Transverse colon (tissue), 4 donors: ENCODE measurements at regions not wholly inside any gene's neighbourhood (a gene's known extent, or its start where the extent isn't known, plus 50 kb on each side); places are given as distances from the start of the nearest gene placed in this dataset.
A peak's percentile ranks its signal among the peaks of the same experiment; 100 is the strongest.

Experiments
- DNase-seq: peaks from one replicate; pipeline ENCODE4 v3.0.0-alpha.2; 2019
- H3K27ac ChIP-seq, 4 donors: fragments of 200-600 bp; sonication (generic); 2 replicates each; pipeline ENCODE4 v1.5.1; 2016 to 2018; ENCODE audit warnings: inconsistent platforms in 4 of 4
- H3K27me3 ChIP-seq: fragments of 200-600 bp; sonication (generic); 2 replicates; pipeline ENCODE4 v1.5.1; 2017; ENCODE audit warnings: inconsistent platforms
- H3K36me3 ChIP-seq, 4 donors: fragments of 200-600 bp; sonication (generic); 2 replicates each; pipeline ENCODE4 v1.5.1; 2017 to 2019; ENCODE audit warnings: inconsistent platforms in 4 of 4
- H3K4me1 ChIP-seq, 4 donors: fragments of 200-600 bp; sonication (generic); 2 replicates each; pipeline ENCODE4 v1.5.1; 2017 to 2020; ENCODE audit warnings: inconsistent platforms in 4 of 4
- H3K4me3 ChIP-seq, 4 donors: fragments of 200-600 bp; sonication (generic); 1 replicate in 1 of 4; 2 replicates in 3 of 4; pipeline versions ENCODE4 v1.5.1 to v1.6.1; 2017 to 2019; ENCODE audit warnings: inconsistent platforms in 4 of 4
- H3K9me3 ChIP-seq, 2 donors: fragments of 200-600 bp; sonication (generic); 2 replicates each; pipeline ENCODE4 v1.5.1; 2017 to 2019; ENCODE audit warnings: inconsistent platforms in 2 of 2
- EP300 ChIP-seq: sonication (generic); formaldehyde crosslinking; IDR thresholded peaks from one replicate; pipeline ENCODE4 v1.6.1; 2017; ENCODE audit warnings: antibody characterized with exemption, low read depth
- POLR2A ChIP-seq: fragments of 450-650 bp; IDR thresholded peaks from one replicate; pipeline ENCODE4 v1.6.1; 2016; ENCODE audit warnings: antibody characterized with exemption, mild to moderate bottlenecking, moderate library complexity
- POLR2AphosphoS5 ChIP-seq, 3 donors: sonication (generic); formaldehyde crosslinking; IDR thresholded peaks; one replicate each; pipeline ENCODE4 v1.6.1; 2016; ENCODE audit warnings: antibody characterized with exemption in 3 of 3
- WGBS, 2 donors: methylation state at CpG; one replicate each; pipeline ENCODE4 v1.1.5; 2018; ENCODE audit warnings: low coverage in 1 of 2; 5-methylcytosine and 5-hydroxymethylcytosine counted together
- in situ Hi-C, 4 donors: fragments of 200-750 bp; cut with MboI; loops; one replicate each; pipeline versions ENCODE4 v1.15.0 to v1.15.1; 2017; ENCODE audit warnings: low sequenced_read_pairs in 3 of 4, low pct_ligation_motif_present in 1 of 4, low pct_unique_long_range_greater_than_20kb in 1 of 4
- intact Hi-C: fragments of 100-400 bp; cut with DNase I; formaldehyde crosslinking; loops from one replicate; pipeline ENCODE4 v1.15.1; 2023; ENCODE audit warnings: low total_unique reads
- TF ChIP-seq, protein P1 (sequence below), 5 experiments: fragments of 200-600 bp in 3 of 5; fragments of 450-650 bp in 2 of 5; sonication (generic) in 3 of 5; IDR thresholded peaks; 1 replicate in 2 of 5; 2 replicates in 3 of 5; pipeline ENCODE4 v1.5.1; 2016 to 2017; ENCODE audit warnings: antibody characterized with exemption in 5 of 5, inconsistent platforms in 3 of 5, mild to moderate bottlenecking in 2 of 5, moderate library complexity in 1 of 5

DNA sequence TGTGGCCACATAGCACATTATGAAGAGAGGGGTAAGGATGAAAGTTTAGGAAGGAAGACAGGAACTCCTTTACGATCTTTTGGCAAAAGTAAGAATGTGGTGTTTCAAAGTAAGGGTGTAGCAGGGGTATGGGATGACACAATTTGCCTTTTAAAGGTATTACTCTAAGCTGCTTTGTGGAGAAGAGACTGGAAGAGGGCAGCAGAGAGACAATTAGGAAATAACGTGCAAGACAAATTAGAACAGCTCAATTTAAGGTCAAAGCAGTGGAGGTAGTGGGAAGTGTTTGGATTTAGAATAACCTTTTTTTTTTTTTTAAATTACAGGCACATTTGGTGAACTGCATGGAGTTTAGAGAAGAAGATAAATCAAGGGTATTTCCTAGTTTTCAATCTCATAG, 342.6 kb downstream of the NOVA1 start:
- Histone ChIP-seq H3K4me1 (no peaks in the 10 kb centered on the region), H3K27me3 (no peaks in the 10 kb centered on the region), H3K27ac (no peak overlapping the region), H3K9me3 (no peaks in the 10 kb centered on the region), H3K4me3 (no peak overlapping the region), H3K36me3 (no peaks in the 10 kb centered on the region)
- WGBS, 2 donors = 14 to 15% methylated on average over 2 of the region's 2 CpGs
- in situ Hi-C loops = no loop called here
- no peak for DNase-seq
- TF ChIP-seq, protein P1, sequence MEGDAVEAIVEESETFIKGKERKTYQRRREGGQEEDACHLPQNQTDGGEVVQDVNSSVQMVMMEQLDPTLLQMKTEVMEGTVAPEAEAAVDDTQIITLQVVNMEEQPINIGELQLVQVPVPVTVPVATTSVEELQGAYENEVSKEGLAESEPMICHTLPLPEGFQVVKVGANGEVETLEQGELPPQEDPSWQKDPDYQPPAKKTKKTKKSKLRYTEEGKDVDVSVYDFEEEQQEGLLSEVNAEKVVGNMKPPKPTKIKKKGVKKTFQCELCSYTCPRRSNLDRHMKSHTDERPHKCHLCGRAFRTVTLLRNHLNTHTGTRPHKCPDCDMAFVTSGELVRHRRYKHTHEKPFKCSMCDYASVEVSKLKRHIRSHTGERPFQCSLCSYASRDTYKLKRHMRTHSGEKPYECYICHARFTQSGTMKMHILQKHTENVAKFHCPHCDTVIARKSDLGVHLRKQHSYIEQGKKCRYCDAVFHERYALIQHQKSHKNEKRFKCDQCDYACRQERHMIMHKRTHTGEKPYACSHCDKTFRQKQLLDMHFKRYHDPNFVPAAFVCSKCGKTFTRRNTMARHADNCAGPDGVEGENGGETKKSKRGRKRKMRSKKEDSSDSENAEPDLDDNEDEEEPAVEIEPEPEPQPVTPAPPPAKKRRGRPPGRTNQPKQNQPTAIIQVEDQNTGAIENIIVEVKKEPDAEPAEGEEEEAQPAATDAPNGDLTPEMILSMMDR (IDR thresholded peaks at IDR 0.05) = peak in 4 of 5 experiments; percentile 24 to 38 (median 27)
- no peak for TF ChIP-seq POLR2AphosphoS5 (IDR thresholded peaks at IDR 0.05)
- intact Hi-C loops = no loop called here

DNA sequence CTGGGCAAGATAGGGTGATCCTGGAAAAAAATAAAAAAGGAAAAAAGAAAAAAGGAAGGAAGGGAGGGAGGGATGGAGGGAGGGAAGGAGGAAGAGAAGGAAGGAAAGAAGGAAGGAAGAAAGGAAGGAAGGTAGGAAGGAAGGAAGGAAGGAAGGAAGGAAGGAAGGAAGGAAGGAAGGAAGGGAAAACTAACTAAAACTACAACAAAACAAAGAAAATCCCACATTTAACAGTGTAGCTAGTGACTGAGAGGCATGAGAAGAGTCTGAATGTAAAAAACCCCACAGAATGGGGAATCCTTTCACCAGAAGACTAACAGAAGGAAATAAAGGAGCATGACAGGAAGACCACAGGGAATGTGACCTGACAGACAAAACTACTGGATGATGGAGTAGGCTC, 345.7 kb downstream of the NOVA1 start:
- Histone ChIP-seq H3K4me3 (no peak overlapping the region), H3K36me3 (no peaks in the 10 kb centered on the region), H3K9me3 (no peaks in the 10 kb centered on the region), H3K4me1 (no peaks in the 10 kb centered on the region), H3K27ac (no peak overlapping the region), H3K27me3 (no peaks in the 10 kb centered on the region)
- intact Hi-C loops = no loop called here
- TF ChIP-seq POLR2AphosphoS5 (IDR thresholded peaks at IDR 0.05) (no peak), EP300 (no peak), POLR2A (no peak)
- TF ChIP-seq, protein P1 (IDR thresholded peaks at IDR 0.05) = no peak
- in situ Hi-C loops = no loop called here
- no peak for DNase-seq

DNA sequence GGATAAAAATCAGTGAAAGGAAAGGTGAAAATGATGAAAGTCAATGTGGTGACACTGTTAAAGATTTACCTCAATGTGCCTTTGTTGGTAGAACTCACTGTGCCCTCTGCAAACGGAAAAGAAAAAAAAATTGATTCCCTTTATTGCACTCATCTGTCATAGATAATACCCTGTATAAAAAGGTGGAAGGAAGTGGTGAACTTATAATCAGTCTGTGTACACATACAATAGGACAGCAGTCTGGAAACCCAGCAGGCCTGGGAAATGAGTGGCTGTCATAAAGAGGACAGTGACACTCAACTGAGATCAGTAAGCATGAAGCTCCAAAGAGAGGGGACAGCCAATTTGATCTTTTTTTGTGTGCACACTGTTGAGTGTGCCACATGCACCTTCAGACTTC, 364.7 kb downstream of the NOVA1 start:
- in situ Hi-C loops = no loop called here
- TF ChIP-seq EP300 (no peak), POLR2A (no peak), POLR2AphosphoS5 (IDR thresholded peaks at IDR 0.05) (no peak)
- TF ChIP-seq, protein P1 (IDR thresholded peaks at IDR 0.05) = no peak
- intact Hi-C loops = no loop called here
- H3K27ac ChIP-seq = no peak overlapping the region
- H3K36me3 ChIP-seq = no peaks in the 10 kb centered on the region
- 17 to 31% methylated on average over 1 of the region's 1 CpG for WGBS, 2 donors
- H3K4me3 ChIP-seq = no peak overlapping the region
- H3K4me1 ChIP-seq = no peaks in the 10 kb centered on the region
- no peak for DNase-seq
- no peaks in the 10 kb centered on the region for H3K27me3 ChIP-seq
- no peaks in the 10 kb centered on the region for H3K9me3 ChIP-seq

DNA sequence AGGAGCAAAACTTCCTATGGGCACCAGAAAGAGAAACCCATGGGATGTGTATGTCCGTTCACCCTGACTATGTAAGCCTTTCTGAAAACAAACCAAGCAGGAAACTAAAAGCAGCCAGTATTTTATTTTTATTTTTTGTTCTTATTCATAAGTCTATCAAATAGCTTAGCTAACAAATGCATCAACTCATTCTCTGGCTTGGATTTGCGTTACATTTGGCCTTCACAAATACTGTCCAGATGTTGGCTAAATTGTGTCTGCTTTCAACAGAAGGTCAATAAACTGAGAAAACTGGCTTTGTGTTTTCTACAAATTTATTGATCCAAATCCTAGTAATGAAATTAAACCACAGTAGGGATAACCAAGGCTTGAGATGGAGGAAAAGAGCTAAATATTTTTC, 379.0 kb downstream of the NOVA1 start:
- TF ChIP-seq EP300 = no peak
- no peak for TF ChIP-seq POLR2AphosphoS5 (IDR thresholded peaks at IDR 0.05)
- TF ChIP-seq POLR2A = no peak
- TF ChIP-seq, protein P1 (IDR thresholded peaks at IDR 0.05) = no peak
- no peak overlapping the region for H3K27ac ChIP-seq
- intact Hi-C loops (no loop called here), in situ Hi-C loops (no loop called here)
- H3K4me1 ChIP-seq = no peaks in the 10 kb centered on the region
- no peak for DNase-seq
- WGBS, 2 donors = 74 to 76% methylated on average over 2 of the region's 2 CpGs
- H3K36me3 ChIP-seq = no peaks in the 10 kb centered on the region
- no peaks in the 10 kb centered on the region for H3K9me3 ChIP-seq
- H3K27me3 ChIP-seq = no peaks in the 10 kb centered on the region
- no peak overlapping the region for H3K4me3 ChIP-seq
